ENCODE measurements at regions not wholly inside any gene's neighbourhood (a gene's known extent, or its start where the extent isn't known, plus 50 kb on each side); places are given as distances from the start of the nearest gene placed in this dataset.

- no peak overlapping the region for H3K27ac Mint-ChIP-seq
These were observed 109.0 kb upstream of the ARSJ start for GRCh38 chr4:114088481-114088880.

GRCh38 chr4:114091546-114091945, 112.1 kb upstream of the ARSJ start:
- H3K4me1 ChIP-seq (ENCODE audit: control insufficient read depth in 1 of 2, insufficient read depth in 2 of 2, low read length in 2 of 2) = no peaks in the 10 kb centered on the region
- no peaks in the 10 kb centered on the region for H3K9me3 Mint-ChIP-seq
- H3K4me1 Mint-ChIP-seq = no peaks in the 10 kb centered on the region
- no peak for TF ChIP-seq CTCF (IDR thresholded peaks at IDR 0.05)
- H3K9me3 ChIP-seq (replicated peaks in 1 of 2; ENCODE audit: control insufficient read depth in 1 of 2, insufficient read depth in 1 of 2, low read length in 2 of 2) = no peaks in the 10 kb centered on the region
- H3K9ac ChIP-seq (ENCODE audit: insufficient read depth, low read length, poor library complexity, severe bottlenecking) = no peak overlapping the region
- H3K79me2 ChIP-seq (ENCODE audit: insufficient read depth, low read length) = no peaks in the 10 kb centered on the region
- H3K27me3 ChIP-seq (ENCODE audit: control insufficient read depth in 2 of 2, insufficient read depth in 2 of 2, low read length in 2 of 2) = no peaks in the 10 kb centered on the region
- no peaks in the 10 kb centered on the region for H3K36me3 ChIP-seq (replicated peaks in 1 of 2; ENCODE audit: control insufficient read depth in 1 of 2, insufficient read depth in 2 of 2, low read length in 2 of 2)
- H3K27ac Mint-ChIP-seq = no peak overlapping the region
- H3K4me3 ChIP-seq (replicated peaks in 1 of 3; ENCODE audit: low read depth in 2 of 3, low read length in 3 of 3) = no peak overlapping the region
- no peaks in the 10 kb centered on the region for H3K36me3 Mint-ChIP-seq
- H3K27me3 Mint-ChIP-seq (ENCODE audit: low read depth in 3 of 3) = peaks cover 0 to 1% (median 0%) of the 10 kb centered on the region in 3 donors
- H2AFZ ChIP-seq (ENCODE audit: insufficient read depth, low read depth, low read length, poor library complexity, severe bottlenecking) = no peak overlapping the region
- DNase-seq = no peak
- intact Hi-C loops (cut with micrococcal nuclease) = no loop called here
- no peaks in the 10 kb centered on the region for H4K20me1 ChIP-seq (ENCODE audit: insufficient read depth, low read length)
- 80% methylated on average over 1 of the region's 1 CpG for WGBS (ENCODE audit: insufficient coverage)
- no peak overlapping the region for H3K4me2 ChIP-seq (replicated peaks; ENCODE audit: extremely low read depth, low read length, poor library complexity, severe bottlenecking)
- H3K4me3 Mint-ChIP-seq = no peak overlapping the region
- H3K27ac ChIP-seq (ENCODE audit: low read depth in 1 of 2, low read length in 2 of 2) = no peak overlapping the region

More at GRCh38 chr4:114088481-114088880, 109.0 kb upstream of the ARSJ start:
- Histone ChIP-seq H4K20me1 (ENCODE audit: insufficient read depth, low read length) (no peaks in the 10 kb centered on the region), H2AFZ (ENCODE audit: insufficient read depth, low read depth, low read length, poor library complexity, severe bottlenecking) (no peak overlapping the region), H3K4me3 (replicated peaks in 1 of 3; ENCODE audit: low read depth in 2 of 3, low read length in 3 of 3) (no peak overlapping the region), H3K9me3 (replicated peaks in 1 of 2; ENCODE audit: control insufficient read depth in 1 of 2, insufficient read depth in 1 of 2, low read length in 2 of 2) (no peaks in the 10 kb centered on the region), H3K4me1 (ENCODE audit: control insufficient read depth in 1 of 2, insufficient read depth in 2 of 2, low read length in 2 of 2) (no peaks in the 10 kb centered on the region), H3K9ac (ENCODE audit: insufficient read depth, low read length, poor library complexity, severe bottlenecking) (no peak overlapping the region), H3K36me3 (replicated peaks in 1 of 2; ENCODE audit: control insufficient read depth in 1 of 2, insufficient read depth in 2 of 2, low read length in 2 of 2) (no peaks in the 10 kb centered on the region), H3K4me2 (replicated peaks; ENCODE audit: extremely low read depth, low read length, poor library complexity, severe bottlenecking) (no peak overlapping the region), H3K27me3 (ENCODE audit: control insufficient read depth in 2 of 2, insufficient read depth in 2 of 2, low read length in 2 of 2) (no peaks in the 10 kb centered on the region), H3K27ac (ENCODE audit: low read depth in 1 of 2, low read length in 2 of 2) (no peak overlapping the region), H3K79me2 (ENCODE audit: insufficient read depth, low read length) (no peaks in the 10 kb centered on the region)
- H3K9me3 Mint-ChIP-seq = no peaks in the 10 kb centered on the region
- intact Hi-C loops (cut with micrococcal nuclease) = no loop called here
- no peaks in the 10 kb centered on the region for H3K36me3 Mint-ChIP-seq
- no peak overlapping the region for H3K4me3 Mint-ChIP-seq
- TF ChIP-seq CTCF (IDR thresholded peaks at IDR 0.05) = no peak
- H3K27me3 Mint-ChIP-seq (ENCODE audit: low read depth in 3 of 3) = peaks cover 0 to 1% (median 0%) of the 10 kb centered on the region in 3 donors
- H3K4me1 Mint-ChIP-seq = no peaks in the 10 kb centered on the region
- no peak for DNase-seq

Data from CD14-positive monocyte (primary cell).